ENCODE measurements at regions not wholly inside any gene's neighbourhood (a gene's known extent, or its start where the extent isn't known, plus 50 kb on each side); places are given as distances from the start of the nearest gene placed in this dataset.

DNA sequence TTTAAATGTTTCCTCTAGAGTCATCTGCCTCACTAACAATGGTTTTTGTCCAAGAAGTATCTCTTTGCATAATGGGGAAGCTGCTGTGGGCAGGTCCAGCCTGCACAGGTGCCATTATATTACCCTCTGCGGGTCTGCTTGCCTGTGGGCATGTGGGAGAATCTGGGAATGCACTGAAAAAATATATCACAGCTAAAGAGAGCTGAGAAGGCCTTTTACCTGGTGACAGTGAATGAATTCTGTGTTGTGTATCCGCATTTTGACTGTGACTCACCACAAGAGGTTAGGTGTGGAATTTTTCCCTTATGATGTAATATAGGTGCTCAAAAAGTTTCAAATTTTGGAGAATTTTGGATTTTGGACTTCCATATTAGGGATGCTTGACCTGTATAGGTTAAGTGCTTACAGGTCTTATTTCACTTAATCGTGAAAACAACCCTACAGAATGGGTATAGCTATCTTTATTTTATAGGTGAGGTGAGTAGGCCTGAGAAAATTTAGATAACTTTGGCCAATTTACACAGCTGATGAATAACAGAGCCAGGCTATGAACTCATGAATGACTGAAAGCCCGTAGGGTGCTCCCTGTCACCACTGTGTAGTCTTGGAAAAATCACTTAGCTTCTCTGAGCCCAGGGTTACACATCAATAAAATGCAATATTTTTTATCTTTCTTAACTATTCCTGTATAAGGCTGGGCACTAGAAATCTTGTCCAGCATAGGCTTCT is 198.0 kb upstream of the EPHA5 start:
- TF ChIP-seq EZH2phosphoT487 (IDR thresholded peaks at IDR 0.05; ENCODE audit: borderline replicate concordance): no peak
- TF ChIP-seq, protein P1, sequence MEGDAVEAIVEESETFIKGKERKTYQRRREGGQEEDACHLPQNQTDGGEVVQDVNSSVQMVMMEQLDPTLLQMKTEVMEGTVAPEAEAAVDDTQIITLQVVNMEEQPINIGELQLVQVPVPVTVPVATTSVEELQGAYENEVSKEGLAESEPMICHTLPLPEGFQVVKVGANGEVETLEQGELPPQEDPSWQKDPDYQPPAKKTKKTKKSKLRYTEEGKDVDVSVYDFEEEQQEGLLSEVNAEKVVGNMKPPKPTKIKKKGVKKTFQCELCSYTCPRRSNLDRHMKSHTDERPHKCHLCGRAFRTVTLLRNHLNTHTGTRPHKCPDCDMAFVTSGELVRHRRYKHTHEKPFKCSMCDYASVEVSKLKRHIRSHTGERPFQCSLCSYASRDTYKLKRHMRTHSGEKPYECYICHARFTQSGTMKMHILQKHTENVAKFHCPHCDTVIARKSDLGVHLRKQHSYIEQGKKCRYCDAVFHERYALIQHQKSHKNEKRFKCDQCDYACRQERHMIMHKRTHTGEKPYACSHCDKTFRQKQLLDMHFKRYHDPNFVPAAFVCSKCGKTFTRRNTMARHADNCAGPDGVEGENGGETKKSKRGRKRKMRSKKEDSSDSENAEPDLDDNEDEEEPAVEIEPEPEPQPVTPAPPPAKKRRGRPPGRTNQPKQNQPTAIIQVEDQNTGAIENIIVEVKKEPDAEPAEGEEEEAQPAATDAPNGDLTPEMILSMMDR (conservative IDR thresholded peaks at IDR 0.05; ENCODE audit: low read length): no peak
